ENCODE measurements at regions not wholly inside any gene's neighbourhood (a gene's known extent, or its start where the extent isn't known, plus 50 kb on each side); places are given as distances from the start of the nearest gene placed in this dataset.

- Histone ChIP-seq H3K27me3 (ENCODE audit: low read length) (no peaks in the 10 kb centered on the region; the same call in 1 of the 2 replicates), H4K20me1 (ENCODE audit: insufficient read depth, low read depth, low read length) (0 out of 2 replicates have a peak, but pooled peaks cover 7% of the 10 kb centered on the region), H3K4me3 (ENCODE audit: low read length) (no peak overlapping the region), H2AFZ (ENCODE audit: low read length) (no peak overlapping the region), H3K4me2 (ENCODE audit: low read depth, low read length, poor library complexity, severe bottlenecking) (no peak overlapping the region), H3K9me2 (replicated peaks; ENCODE audit: insufficient read depth, low read length) (no peaks in the 10 kb centered on the region), H3K4me1 (ENCODE audit: low read length) (peaks cover 5% of the 10 kb centered on the region), H3K27ac (ENCODE audit: low read length) (no peak overlapping the region), H3K36me3 (ENCODE audit: insufficient read depth, low read length) (no peaks in the 10 kb centered on the region), H3K79me2 (ENCODE audit: low read length) (no peaks in the 10 kb centered on the region), H3K9me3 (ENCODE audit: low read length) (no peaks in the 10 kb centered on the region), H3K9ac (ENCODE audit: low read length) (no peak overlapping the region)
- DNase-seq: no peak
These were observed 50.8 kb upstream of the ANP32A start for GRCh38 chr15:68871507-68871906.

DNA sequence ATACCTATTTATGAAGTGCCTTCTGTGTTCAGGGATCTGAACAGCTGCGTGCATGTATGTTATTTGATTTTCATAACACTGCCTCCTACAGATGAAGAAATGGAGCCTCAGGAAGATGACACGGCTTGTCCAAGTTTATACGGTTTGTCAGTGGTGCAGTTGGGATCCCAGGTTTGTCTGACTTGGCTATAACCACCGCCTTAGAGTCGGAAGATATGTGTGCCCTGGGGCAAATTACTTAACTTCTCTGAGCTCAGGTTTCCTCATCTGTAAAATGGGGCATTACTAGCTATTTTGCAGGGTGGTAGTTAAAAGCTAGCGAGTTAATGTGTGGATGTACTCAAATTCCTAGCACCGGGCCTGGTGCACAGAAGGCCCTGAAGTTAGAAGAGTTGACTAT, 54.1 kb upstream of the ANP32A start:
- H3K27me3 ChIP-seq (ENCODE audit: low read length): no peaks in the 10 kb centered on the region
- 0 out of 2 replicates have a peak, but pooled peaks cover 7% of the 10 kb centered on the region for H4K20me1 ChIP-seq (ENCODE audit: insufficient read depth, low read depth, low read length)
- H3K36me3 ChIP-seq (ENCODE audit: insufficient read depth, low read length): no peaks in the 10 kb centered on the region
- H3K27ac ChIP-seq (ENCODE audit: low read length): no peak overlapping the region
- H3K4me1 ChIP-seq (ENCODE audit: low read length): peaks cover 5% of the 10 kb centered on the region
- no peak overlapping the region for H2AFZ ChIP-seq (ENCODE audit: low read length)
- DNase-seq: peak; percentile 47
- H3K4me3 ChIP-seq (ENCODE audit: low read length): no peak overlapping the region
- H3K4me2 ChIP-seq (ENCODE audit: low read depth, low read length, poor library complexity, severe bottlenecking): no peak overlapping the region
- no peak overlapping the region for H3K9ac ChIP-seq (ENCODE audit: low read length)
- no peaks in the 10 kb centered on the region for H3K9me3 ChIP-seq (ENCODE audit: low read length)
- H3K79me2 ChIP-seq (ENCODE audit: low read length): no peaks in the 10 kb centered on the region
- H3K9me2 ChIP-seq (replicated peaks; ENCODE audit: insufficient read depth, low read length): no peaks in the 10 kb centered on the region

GRCh38 chr15:68875377-68876116, 54.8 kb upstream of the SPESP1 start:
- Histone ChIP-seq H3K4me2 (ENCODE audit: low read depth, low read length, poor library complexity, severe bottlenecking) (peak overlapping the region; percentile 42), H3K27me3 (ENCODE audit: low read length) (no peaks in the 10 kb centered on the region), H3K36me3 (ENCODE audit: insufficient read depth, low read length) (no peaks in the 10 kb centered on the region), H3K79me2 (ENCODE audit: low read length) (no peaks in the 10 kb centered on the region), H3K4me3 (ENCODE audit: low read length) (no peak overlapping the region), H3K9me3 (ENCODE audit: low read length) (no peaks in the 10 kb centered on the region), H2AFZ (ENCODE audit: low read length) (no peak overlapping the region), H3K9ac (ENCODE audit: low read length) (no peak overlapping the region), H3K27ac (ENCODE audit: low read length) (no peak overlapping the region), H3K4me1 (ENCODE audit: low read length) (peaks cover 5% of the 10 kb centered on the region), H3K9me2 (replicated peaks; ENCODE audit: insufficient read depth, low read length) (no peaks in the 10 kb centered on the region), H4K20me1 (ENCODE audit: insufficient read depth, low read depth, low read length) (0 out of 2 replicates have a peak, but pooled peaks cover 7% of the 10 kb centered on the region)
- DNase-seq: peak; percentile 95

- Histone ChIP-seq H3K4me1 (ENCODE audit: low read length) (peaks cover 5% of the 10 kb centered on the region), H3K9me3 (ENCODE audit: low read length) (no peaks in the 10 kb centered on the region), H3K27me3 (ENCODE audit: low read length) (no peaks in the 10 kb centered on the region), H3K9ac (ENCODE audit: low read length) (no peak overlapping the region), H4K20me1 (ENCODE audit: insufficient read depth, low read depth, low read length) (0 out of 2 replicates have a peak, but pooled peaks cover 7% of the 10 kb centered on the region), H3K4me3 (ENCODE audit: low read length) (no peak overlapping the region), H3K36me3 (ENCODE audit: insufficient read depth, low read length) (no peaks in the 10 kb centered on the region), H3K9me2 (replicated peaks; ENCODE audit: insufficient read depth, low read length) (no peaks in the 10 kb centered on the region), H3K27ac (ENCODE audit: low read length) (no peak overlapping the region), H2AFZ (ENCODE audit: low read length) (no peak overlapping the region), H3K79me2 (ENCODE audit: low read length) (no peaks in the 10 kb centered on the region), H3K4me2 (ENCODE audit: low read depth, low read length, poor library complexity, severe bottlenecking) (no peak overlapping the region)
- no peak for DNase-seq
These were observed 52.7 kb upstream of the SPESP1 start for GRCh38 chr15:68877626-68878025.

DNA sequence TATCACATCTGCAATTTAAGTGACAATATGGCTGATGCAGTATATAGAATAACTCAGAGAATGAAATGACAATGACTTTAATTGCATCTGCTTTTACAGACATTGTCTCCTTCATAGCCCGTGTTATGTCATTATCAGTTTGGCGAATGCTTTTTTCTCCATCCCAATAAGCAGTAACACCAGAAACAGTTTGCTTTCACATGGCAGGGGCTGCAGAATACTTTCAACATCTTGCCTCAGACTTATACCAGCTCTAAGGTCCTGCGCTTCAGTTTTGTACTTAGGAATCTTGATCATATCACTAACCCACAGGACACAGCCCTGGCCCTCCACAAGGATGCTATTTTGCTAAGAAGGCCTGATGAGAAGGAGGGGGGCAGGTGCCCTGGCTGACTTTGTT, 49.9 kb upstream of the SPESP1 start:
- Histone ChIP-seq H3K79me2 (ENCODE audit: low read length) (no peaks in the 10 kb centered on the region), H3K27me3 (ENCODE audit: low read length) (peaks cover 4% of the 10 kb centered on the region; the same call in 1 of the 2 replicates), H3K27ac (ENCODE audit: low read length) (no peak overlapping the region), H3K4me1 (ENCODE audit: low read length) (peaks cover 4% of the 10 kb centered on the region), H3K9me2 (replicated peaks; ENCODE audit: insufficient read depth, low read length) (no peaks in the 10 kb centered on the region), H4K20me1 (ENCODE audit: insufficient read depth, low read depth, low read length) (0 out of 2 replicates have a peak, but pooled peaks cover 2% of the 10 kb centered on the region), H3K4me2 (ENCODE audit: low read depth, low read length, poor library complexity, severe bottlenecking) (no peak overlapping the region), H3K36me3 (ENCODE audit: insufficient read depth, low read length) (no peaks in the 10 kb centered on the region), H3K9me3 (ENCODE audit: low read length) (no peaks in the 10 kb centered on the region), H3K9ac (ENCODE audit: low read length) (no peak overlapping the region), H2AFZ (ENCODE audit: low read length) (no peak overlapping the region), H3K4me3 (ENCODE audit: low read length) (no peak overlapping the region)
- DNase-seq: no peak

Measured in Karpas-422 (cell line).